ENCODE measurements at regions not wholly inside any gene's neighbourhood (a gene's known extent, or its start where the extent isn't known, plus 50 kb on each side); places are given as distances from the start of the nearest gene placed in this dataset.

DNA sequence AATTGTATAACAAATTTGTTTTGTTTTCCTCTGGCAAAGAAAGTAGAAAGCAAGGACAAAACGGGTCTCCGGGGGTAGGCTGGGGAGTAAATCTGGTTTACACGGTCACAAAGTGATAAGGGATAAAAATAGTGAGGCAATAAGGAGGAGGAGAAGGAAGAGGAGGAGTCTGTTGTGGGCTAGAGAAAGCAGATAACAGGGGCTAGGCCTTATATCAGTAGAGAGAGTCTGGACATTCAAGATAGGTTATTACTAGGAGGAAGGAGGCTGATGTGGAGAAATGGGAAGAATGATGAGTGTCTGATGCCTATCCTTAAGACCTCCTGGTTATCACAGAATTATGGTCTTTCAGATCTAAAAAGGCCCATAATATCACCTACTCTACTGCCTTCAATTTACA is 83.2 kb upstream of the SSTR1 start:
- DNase-seq = no peak

DNA sequence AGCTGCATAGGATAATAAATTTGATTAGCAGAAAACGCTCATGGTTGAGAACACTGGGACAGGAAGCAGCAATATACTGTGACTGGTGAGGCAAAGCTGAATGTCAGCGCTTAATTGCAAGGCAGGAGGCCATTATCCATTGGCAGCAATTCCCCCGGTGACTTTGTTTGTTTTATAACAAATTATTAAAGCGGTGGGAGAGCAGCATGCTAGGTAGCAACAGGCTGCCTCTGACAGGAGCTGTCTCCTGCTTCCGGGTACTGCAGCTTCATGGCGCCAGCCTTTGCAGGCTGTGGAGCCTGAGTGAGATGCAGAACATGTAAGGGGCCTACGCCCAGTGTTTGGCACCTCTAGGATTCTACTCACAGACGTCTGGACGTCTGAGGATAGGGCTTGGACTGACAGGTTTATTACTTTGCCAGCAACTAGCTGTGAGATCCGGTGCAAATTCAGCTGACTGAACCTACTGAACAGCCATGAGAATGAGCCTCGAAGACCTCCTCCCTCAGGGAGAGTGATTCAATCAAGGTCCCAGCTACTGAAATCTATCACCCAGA is 82.1 kb upstream of the SSTR1 start:
- DNase-seq = peak; percentile 99

GRCh38 chr14:38127356-38127755 is 80.3 kb upstream of the SSTR1 start:
- peak; percentile 72 for DNase-seq

DNA sequence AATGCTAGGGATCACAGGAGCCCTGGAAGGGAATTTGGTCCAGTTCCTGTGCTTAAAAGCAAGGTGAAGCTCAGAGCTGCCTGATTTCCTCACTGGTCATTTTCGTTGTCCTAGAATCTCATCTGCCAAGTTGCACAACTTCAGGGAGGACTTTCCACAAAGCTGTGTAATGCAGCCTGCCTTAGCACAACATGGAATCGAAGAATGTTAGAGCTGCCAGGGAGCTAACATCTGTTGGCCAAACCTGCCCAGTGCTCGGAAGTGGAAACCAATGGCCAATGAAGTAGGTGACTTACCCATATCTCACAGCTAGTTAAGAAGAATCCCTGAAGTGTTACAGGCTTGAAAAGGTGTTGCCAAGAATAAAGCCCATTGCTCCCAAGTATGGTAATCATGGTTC is 79.9 kb upstream of the SSTR1 start:
- peak; percentile 44 for DNase-seq

- DNase-seq = no peak
Measured at GRCh38 chr14:38128640-38129039, 79.1 kb upstream of the SSTR1 start.

DNA sequence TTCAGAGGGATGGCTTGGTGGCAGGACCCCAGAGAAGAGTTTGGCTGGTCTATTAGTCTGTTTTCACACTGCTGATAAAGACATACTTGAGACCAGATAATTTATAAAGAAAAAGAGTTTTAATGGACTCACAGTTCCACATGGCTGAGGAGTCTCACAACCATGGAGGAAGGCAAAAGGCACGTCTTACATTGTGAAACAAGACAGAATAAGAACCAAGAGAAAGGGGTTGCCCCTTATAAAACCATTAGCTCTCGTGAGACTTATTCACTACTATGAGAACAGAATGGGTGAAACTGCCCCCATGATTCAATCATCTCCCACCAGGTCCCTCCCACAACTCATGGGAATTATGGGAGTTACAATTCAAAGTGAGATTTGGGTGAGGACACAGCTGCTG is 78.5 kb upstream of the SSTR1 start:
- no peak for DNase-seq

DNA sequence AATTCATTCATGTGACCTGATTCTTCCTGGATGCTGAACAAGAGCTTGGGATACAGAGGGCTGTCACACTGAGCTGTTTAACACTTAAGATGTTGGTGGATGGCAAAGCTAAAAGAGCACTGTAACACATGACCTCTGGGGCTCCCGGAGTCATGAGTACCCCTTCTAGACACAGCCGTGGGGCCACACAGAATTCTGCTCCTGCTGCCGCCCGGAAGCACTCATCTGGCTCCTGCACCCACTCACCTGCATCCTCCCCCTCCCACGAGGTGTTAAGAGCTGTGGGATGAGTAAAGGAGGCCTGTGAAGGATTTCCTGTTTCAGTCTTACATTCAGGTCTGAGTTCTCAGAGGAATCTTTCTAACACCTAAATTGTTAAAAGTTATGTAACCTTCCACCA is 78.0 kb upstream of the SSTR1 start:
- DNase-seq = no peak

DNA sequence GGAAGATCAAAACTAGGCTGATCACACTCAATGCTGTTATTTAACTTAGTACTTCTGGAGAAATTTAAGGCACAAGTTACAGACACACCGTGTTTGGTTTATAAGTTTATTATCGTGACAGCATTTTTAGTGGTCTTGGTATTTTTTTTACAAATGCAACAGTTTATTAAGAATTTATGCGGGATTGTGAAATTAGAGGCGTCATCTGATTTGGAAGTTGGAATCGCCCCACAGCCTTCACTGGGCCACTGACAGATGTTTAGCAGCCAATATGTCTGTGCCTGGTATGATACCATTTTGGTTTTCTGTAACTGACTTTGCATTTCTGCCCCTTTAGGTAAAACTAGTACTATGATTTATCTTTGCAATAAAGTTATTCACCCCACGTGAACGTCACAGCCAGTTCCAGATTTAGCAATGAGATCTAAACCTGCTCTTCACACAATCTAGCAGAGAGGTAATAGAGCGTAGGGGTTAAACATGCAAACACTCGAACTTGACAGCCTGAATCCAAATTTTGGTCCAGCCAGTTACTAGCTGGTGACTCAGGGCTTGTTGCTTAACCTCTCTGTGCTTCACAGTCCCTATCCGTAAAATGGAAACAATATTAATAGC is 73.2 kb upstream of the SSTR1 start:
- no peak for DNase-seq

GRCh38 chr14:38135106-38135867 is 72.4 kb upstream of the SSTR1 start:
- DNase-seq = no peak

- DNase-seq = peak; percentile 21
Measured at GRCh38 chr14:38137005-38137404, 70.7 kb upstream of the SSTR1 start.

DNA sequence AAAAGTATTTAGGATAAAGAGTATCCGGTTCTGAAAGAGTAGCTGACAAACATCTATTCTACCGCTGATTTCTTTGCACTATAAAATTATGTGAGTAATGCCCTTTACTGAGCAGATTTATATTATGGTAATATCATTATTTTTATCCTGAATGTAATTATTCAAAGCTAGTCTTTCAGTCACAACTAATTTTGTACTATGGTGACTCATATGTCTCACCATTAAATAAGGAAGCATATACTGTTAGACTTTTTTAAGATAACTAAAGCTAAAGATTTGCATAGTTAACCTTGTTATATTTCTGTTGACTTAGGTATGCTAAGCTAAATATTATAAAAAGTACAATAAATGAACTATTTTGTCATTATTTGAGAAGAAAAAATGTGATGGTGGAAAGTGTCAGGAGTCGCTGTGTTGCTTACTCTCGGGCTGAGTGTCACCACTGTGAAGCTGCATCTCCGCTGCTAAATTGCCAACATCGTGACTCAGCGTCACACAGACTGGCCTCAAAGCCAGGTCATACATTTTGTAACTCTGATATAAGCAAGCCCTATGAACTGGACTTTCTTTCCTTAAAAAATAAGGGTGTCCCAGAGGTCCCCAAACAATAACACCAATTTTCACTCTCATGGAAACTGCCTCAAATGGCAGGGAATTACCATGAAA is 69.1 kb upstream of the SSTR1 start:
- no peak for DNase-seq

DNA sequence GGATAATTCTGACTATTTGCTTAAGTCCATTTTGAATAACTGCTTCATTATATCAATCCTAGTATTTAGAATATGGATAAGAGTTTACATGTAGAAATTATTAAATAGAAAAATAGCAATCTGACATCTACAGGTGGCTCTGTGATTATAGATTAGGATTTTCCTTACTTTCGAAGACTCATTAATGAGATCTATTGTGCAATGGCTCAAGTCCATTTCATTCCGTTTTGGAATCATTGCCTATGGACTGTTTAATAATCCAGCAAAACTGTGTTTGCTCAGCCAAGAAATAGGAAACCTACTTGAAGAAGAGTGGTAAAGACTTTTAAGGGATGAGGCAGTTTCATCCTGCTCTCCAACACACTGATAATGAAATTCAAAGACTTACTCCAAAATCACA is 67.8 kb upstream of the SSTR1 start:
- no peak for DNase-seq

- no peak for DNase-seq
Measured at GRCh38 chr14:38143170-38143569, 64.5 kb upstream of the SSTR1 start.

GRCh38 chr14:38143659-38144505 is 63.8 kb upstream of the SSTR1 start:
- peak; percentile 82 for DNase-seq

DNA sequence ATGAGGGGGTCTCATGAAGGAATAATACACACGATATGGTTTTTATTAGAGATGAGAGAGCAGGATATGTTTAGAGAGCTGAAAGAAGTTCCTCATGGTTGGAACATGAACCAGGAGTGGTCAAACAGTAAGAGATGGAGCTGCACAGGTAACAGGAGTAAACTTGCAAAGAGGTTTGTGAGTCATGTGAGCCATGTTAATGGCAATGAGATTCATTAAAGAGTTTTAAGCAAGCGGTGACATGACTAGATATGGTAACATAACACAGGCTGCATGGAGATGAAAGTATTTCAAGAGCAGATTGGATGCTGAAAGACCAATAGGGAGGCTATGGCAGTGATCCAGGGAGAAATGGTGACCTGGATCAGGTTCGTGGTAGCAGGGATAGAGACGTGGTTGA is 62.6 kb upstream of the SSTR1 start:
- DNase-seq = peak; percentile 24

GRCh38 chr14:38150075-38150474 is 57.6 kb upstream of the SSTR1 start:
- DNase-seq = no peak
